GM12801 (cell line): ENCODE measurements at regions not wholly inside any gene's neighbourhood (a gene's known extent, or its start where the extent isn't known, plus 50 kb on each side); places are given as distances from the start of the nearest gene placed in this dataset.

Experiments
- CTCF ChIP-seq: IDR thresholded peaks from one replicate; pipeline ENCODE4 v1.5.1; 2011; ENCODE audit warnings: control low read depth; ENCODE audit not compliant: insufficient read length; ENCODE audit errors: extremely low read depth

- no peak for TF ChIP-seq CTCF
Observed at GRCh38 chr6:67887747-67888545, 747.1 kb upstream of the ADGRB3 start.

GRCh38 chr6:67887419-67887746 is 747.7 kb upstream of the ADGRB3 start:
- TF ChIP-seq CTCF = no peak

GRCh38 chr6:67886840-67887292 is 748.2 kb upstream of the ADGRB3 start:
- no peak for TF ChIP-seq CTCF

- no peak for TF ChIP-seq CTCF
Observed at GRCh38 chr6:67886036-67886707, 748.9 kb upstream of the ADGRB3 start.

GRCh38 chr6:67885081-67886033 is 749.7 kb upstream of the ADGRB3 start:
- TF ChIP-seq CTCF = no peak

GRCh38 chr6:67884442-67884841 is 750.6 kb upstream of the ADGRB3 start:
- no peak for TF ChIP-seq CTCF
